ENCODE measurements at regions not wholly inside any gene's neighbourhood (a gene's known extent, or its start where the extent isn't known, plus 50 kb on each side); places are given as distances from the start of the nearest gene placed in this dataset.
"Not testable (repeated sequence)": the region's sequence is repeated elsewhere in the genome, so short reads cannot be mapped to it uniquely, and the experiment has no call there.

- Mint-ChIP-seq H3K36me3 (ENCODE audit: low read depth) (no peaks in the 10 kb centered on the region), H3K9me3 (no peaks in the 10 kb centered on the region), H3K4me3 (no peak overlapping the region), H3K4me1 (no peaks in the 10 kb centered on the region), H3K27ac (no peak overlapping the region), H3K27me3 (no peaks in the 10 kb centered on the region)
- DNase-seq, result no peak
- no peak for ATAC-seq
Observed at GRCh38 chr6:21941926-21942325, 348.4 kb downstream of the SOX4 start.

GRCh38 chr6:21942897-21943296, 349.3 kb downstream of the SOX4 start:
- Mint-ChIP-seq H3K36me3 (ENCODE audit: low read depth) (no peaks in the 10 kb centered on the region), H3K27ac (no peak overlapping the region), H3K4me3 (no peak overlapping the region), H3K4me1 (no peaks in the 10 kb centered on the region), H3K9me3 (no peaks in the 10 kb centered on the region), H3K27me3 (peaks cover under 1% of the 10 kb centered on the region)
- ATAC-seq (no peak), DNase-seq (no peak)

- Mint-ChIP-seq H3K4me1 (peaks cover 1% of the 10 kb centered on the region), H3K27ac (no peak overlapping the region), H3K36me3 (ENCODE audit: low read depth) (no peaks in the 10 kb centered on the region), H3K4me3 (no peak overlapping the region), H3K27me3 (peaks cover 2% of the 10 kb centered on the region), H3K9me3 (no peaks in the 10 kb centered on the region)
- ATAC-seq, result no peak
- DNase-seq, result no peak
Observed at GRCh38 chr6:21946298-21946783, 350.5 kb downstream of the PRL start.

GRCh38 chr6:21947227-21947626, 349.6 kb downstream of the PRL start:
- ATAC-seq; DNase-seq; H3K4me3 Mint-ChIP-seq; H3K9me3 Mint-ChIP-seq; H3K27me3 Mint-ChIP-seq; H3K27ac Mint-ChIP-seq; H3K36me3 Mint-ChIP-seq (ENCODE audit: low read depth); H3K4me1 Mint-ChIP-seq: not testable (repeated sequence)

- no peak overlapping the region for H3K4me3 Mint-ChIP-seq
- DNase-seq (no peak), ATAC-seq (no peak)
- H3K27me3 Mint-ChIP-seq, result peaks cover 2% of the 10 kb centered on the region
- H3K36me3 Mint-ChIP-seq (ENCODE audit: low read depth), result no peaks in the 10 kb centered on the region
- H3K4me1 Mint-ChIP-seq, result peaks cover 4% of the 10 kb centered on the region
- no peak overlapping the region for H3K27ac Mint-ChIP-seq
- no peaks in the 10 kb centered on the region for H3K9me3 Mint-ChIP-seq
Observed at GRCh38 chr6:21947731-21948386, 349.0 kb downstream of the PRL start.

- Mint-ChIP-seq H3K27ac (no peak overlapping the region), H3K27me3 (peaks cover 2% of the 10 kb centered on the region), H3K9me3 (no peaks in the 10 kb centered on the region), H3K4me3 (no peak overlapping the region), H3K36me3 (ENCODE audit: low read depth) (no peaks in the 10 kb centered on the region), H3K4me1 (peaks cover 4% of the 10 kb centered on the region)
- no peak for ATAC-seq
- no peak for DNase-seq
Observed at GRCh38 chr6:21949211-21949801, 347.5 kb downstream of the PRL start.

GRCh38 chr6:21952367-21952766, 344.5 kb downstream of the PRL start:
- H3K4me3 Mint-ChIP-seq, result no peak overlapping the region
- H3K4me1 Mint-ChIP-seq, result peaks cover 4% of the 10 kb centered on the region
- H3K27me3 Mint-ChIP-seq, result peaks cover 2% of the 10 kb centered on the region
- H3K36me3 Mint-ChIP-seq (ENCODE audit: low read depth), result no peaks in the 10 kb centered on the region
- H3K27ac Mint-ChIP-seq, result no peak overlapping the region
- ATAC-seq (no peak), DNase-seq (no peak)
- H3K9me3 Mint-ChIP-seq, result no peaks in the 10 kb centered on the region

GRCh38 chr6:21953831-21954801, 342.7 kb downstream of the PRL start:
- Mint-ChIP-seq H3K4me3 (no peak overlapping the region), H3K4me1 (peaks cover 3% of the 10 kb centered on the region), H3K36me3 (ENCODE audit: low read depth) (no peaks in the 10 kb centered on the region), H3K9me3 (no peaks in the 10 kb centered on the region), H3K27me3 (no peaks in the 10 kb centered on the region), H3K27ac (no peak overlapping the region)
- ATAC-seq (no peak), DNase-seq (no peak)

GRCh38 chr6:21955053-21955595, 341.7 kb downstream of the PRL start:
- H3K36me3 Mint-ChIP-seq (ENCODE audit: low read depth), result no peaks in the 10 kb centered on the region
- H3K9me3 Mint-ChIP-seq, result no peaks in the 10 kb centered on the region
- no peak overlapping the region for H3K27ac Mint-ChIP-seq
- H3K27me3 Mint-ChIP-seq, result no peaks in the 10 kb centered on the region
- DNase-seq (no peak), ATAC-seq (no peak)
- H3K4me1 Mint-ChIP-seq, result peaks cover 3% of the 10 kb centered on the region
- no peak overlapping the region for H3K4me3 Mint-ChIP-seq

GRCh38 chr6:21955951-21956350, 340.9 kb downstream of the PRL start:
- Mint-ChIP-seq H3K9me3 (no peaks in the 10 kb centered on the region), H3K4me1 (peaks cover 3% of the 10 kb centered on the region), H3K36me3 (ENCODE audit: low read depth) (no peaks in the 10 kb centered on the region), H3K27me3 (no peaks in the 10 kb centered on the region), H3K27ac (no peak overlapping the region), H3K4me3 (no peak overlapping the region)
- DNase-seq (no peak), ATAC-seq (no peak)

GRCh38 chr6:21958428-21958827, 338.4 kb downstream of the PRL start:
- no peak overlapping the region for H3K27ac Mint-ChIP-seq
- ATAC-seq, result no peak
- H3K27me3 Mint-ChIP-seq, result no peaks in the 10 kb centered on the region
- peaks cover 5% of the 10 kb centered on the region for H3K9me3 Mint-ChIP-seq
- no peak overlapping the region for H3K4me3 Mint-ChIP-seq
- H3K4me1 Mint-ChIP-seq, result no peaks in the 10 kb centered on the region
- DNase-seq, result no peak
- no peaks in the 10 kb centered on the region for H3K36me3 Mint-ChIP-seq (ENCODE audit: low read depth)

- Mint-ChIP-seq H3K27ac (no peak overlapping the region), H3K9me3 (peaks cover 5% of the 10 kb centered on the region), H3K27me3 (no peaks in the 10 kb centered on the region), H3K4me3 (no peak overlapping the region), H3K4me1 (peaks cover 4% of the 10 kb centered on the region), H3K36me3 (ENCODE audit: low read depth) (no peaks in the 10 kb centered on the region)
- DNase-seq (no peak), ATAC-seq (no peak)
Observed at GRCh38 chr6:21961226-21961625, 335.6 kb downstream of the PRL start.

- H3K36me3 Mint-ChIP-seq (ENCODE audit: low read depth), result no peaks in the 10 kb centered on the region
- H3K27ac Mint-ChIP-seq, result no peak overlapping the region
- DNase-seq, result no peak
- H3K27me3 Mint-ChIP-seq, result no peaks in the 10 kb centered on the region
- no peak for ATAC-seq
- no peak overlapping the region for H3K4me3 Mint-ChIP-seq
- peaks cover 4% of the 10 kb centered on the region for H3K4me1 Mint-ChIP-seq
- peaks cover 5% of the 10 kb centered on the region for H3K9me3 Mint-ChIP-seq
Observed at GRCh38 chr6:21965016-21965415, 331.8 kb downstream of the PRL start.

- ATAC-seq (no peak), DNase-seq (no peak)
- Mint-ChIP-seq H3K4me3 (no peak overlapping the region), H3K9me3 (peaks cover 5% of the 10 kb centered on the region), H3K36me3 (ENCODE audit: low read depth) (no peaks in the 10 kb centered on the region), H3K27ac (no peak overlapping the region), H3K4me1 (peaks cover 4% of the 10 kb centered on the region), H3K27me3 (no peaks in the 10 kb centered on the region)
Observed at GRCh38 chr6:21965953-21966539, 330.8 kb downstream of the PRL start.

Data from activated naive CD8-positive, alpha-beta T cell treated with anti-CD3 and anti-CD28 coated beads, Interleukin-2, amount 50 U/mL, for 24 hours (primary cell).